SK-N-SH (cell line): ENCODE measurements at regions not wholly inside any gene's neighbourhood (a gene's known extent, or its start where the extent isn't known, plus 50 kb on each side); places are given as distances from the start of the nearest gene placed in this dataset.

Source experiments
- JUND ChIP-seq: IDR thresholded peaks from 2 replicates; pipeline ENCODE4 v1.4.0; 2012
- MEF2A ChIP-seq: IDR thresholded peaks from 2 replicates; pipeline ENCODE4 v1.4.0; 2012; ENCODE audit warnings: low read depth, borderline replicate concordance
- MXI1 ChIP-seq: IDR thresholded peaks from 2 replicates; pipeline ENCODE4 v1.6.1; 2012; ENCODE audit warnings: mild to moderate bottlenecking, low read depth, low read length, improper control_type of control experiment
- TAF1 ChIP-seq: IDR thresholded peaks from 2 replicates; pipeline ENCODE4 v1.6.1; 2012; ENCODE audit warnings: low read depth, mild to moderate bottlenecking, low read length, moderate library complexity, borderline replicate concordance
- TEAD4 ChIP-seq: IDR thresholded peaks from 2 replicates; pipeline ENCODE4 v1.4.0; 2012; ENCODE audit warnings: mild to moderate bottlenecking, borderline replicate concordance; ENCODE audit not compliant: insufficient read depth
- YY1 ChIP-seq: IDR thresholded peaks from 2 replicates; pipeline ENCODE4 v1.4.0; 2012; ENCODE audit warnings: low read depth, mild to moderate bottlenecking
- TF ChIP-seq, protein P1 (sequence below): fragments of 200-600 bp; sonication (generic); IDR thresholded peaks from 2 replicates; pipeline ENCODE4 v1.6.1; 2017; ENCODE audit warnings: antibody characterized with exemption, mild to moderate bottlenecking, moderate library complexity
- TF ChIP-seq, protein P2 (sequence below): IDR thresholded peaks from 2 replicates; pipeline ENCODE4 v1.4.0; 2012; ENCODE audit warnings: low read depth, borderline replicate concordance
- TF ChIP-seq, protein P3 (sequence below): IDR thresholded peaks from 2 replicates; pipeline ENCODE4 v1.6.1; 2012; ENCODE audit warnings: mild to moderate bottlenecking, low read depth, low read length, moderate library complexity

DNA sequence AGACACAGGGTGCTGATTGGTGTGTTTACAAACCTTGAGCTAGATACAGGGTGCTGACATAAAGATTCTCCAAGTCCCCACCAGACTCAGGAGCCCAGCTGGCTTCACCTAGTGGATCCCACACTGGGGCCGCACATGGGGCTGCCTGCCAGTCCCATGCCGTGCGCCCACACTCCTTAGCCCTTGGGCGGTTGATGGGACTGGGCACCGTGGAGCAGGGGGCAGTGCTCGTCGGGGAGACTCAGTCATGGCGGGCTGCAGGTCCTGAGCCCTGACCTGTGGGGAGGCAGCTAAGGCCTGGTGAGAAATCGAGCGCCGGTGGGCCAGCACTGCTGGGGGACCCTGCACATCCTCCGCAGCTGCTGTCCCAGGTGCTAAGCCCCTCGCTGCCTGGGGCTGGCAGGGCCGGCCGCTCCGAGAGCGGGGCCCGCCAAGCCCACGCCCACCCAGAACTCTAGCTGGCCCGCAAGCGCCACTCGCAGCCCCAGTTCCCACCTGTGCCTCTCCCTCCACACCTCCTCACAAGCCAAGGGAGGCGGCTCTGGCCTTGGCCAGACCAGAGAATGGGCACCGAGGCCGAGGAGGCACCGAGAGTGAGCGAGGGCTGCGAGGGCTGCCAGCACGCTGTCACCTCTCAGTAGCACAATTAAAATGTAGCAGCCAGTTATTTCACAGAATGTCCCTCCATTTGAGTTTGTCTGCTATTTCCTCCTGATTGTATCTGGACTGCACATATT is 76.1 kb upstream of the PNPLA4 start:
- TF ChIP-seq, protein P1, sequence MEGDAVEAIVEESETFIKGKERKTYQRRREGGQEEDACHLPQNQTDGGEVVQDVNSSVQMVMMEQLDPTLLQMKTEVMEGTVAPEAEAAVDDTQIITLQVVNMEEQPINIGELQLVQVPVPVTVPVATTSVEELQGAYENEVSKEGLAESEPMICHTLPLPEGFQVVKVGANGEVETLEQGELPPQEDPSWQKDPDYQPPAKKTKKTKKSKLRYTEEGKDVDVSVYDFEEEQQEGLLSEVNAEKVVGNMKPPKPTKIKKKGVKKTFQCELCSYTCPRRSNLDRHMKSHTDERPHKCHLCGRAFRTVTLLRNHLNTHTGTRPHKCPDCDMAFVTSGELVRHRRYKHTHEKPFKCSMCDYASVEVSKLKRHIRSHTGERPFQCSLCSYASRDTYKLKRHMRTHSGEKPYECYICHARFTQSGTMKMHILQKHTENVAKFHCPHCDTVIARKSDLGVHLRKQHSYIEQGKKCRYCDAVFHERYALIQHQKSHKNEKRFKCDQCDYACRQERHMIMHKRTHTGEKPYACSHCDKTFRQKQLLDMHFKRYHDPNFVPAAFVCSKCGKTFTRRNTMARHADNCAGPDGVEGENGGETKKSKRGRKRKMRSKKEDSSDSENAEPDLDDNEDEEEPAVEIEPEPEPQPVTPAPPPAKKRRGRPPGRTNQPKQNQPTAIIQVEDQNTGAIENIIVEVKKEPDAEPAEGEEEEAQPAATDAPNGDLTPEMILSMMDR = no peak
- TF ChIP-seq JUND (no peak), MEF2A (no peak), TAF1 (no peak), YY1 (no peak), TEAD4 (no peak), MXI1 (no peak)
- TF ChIP-seq, protein P2, sequence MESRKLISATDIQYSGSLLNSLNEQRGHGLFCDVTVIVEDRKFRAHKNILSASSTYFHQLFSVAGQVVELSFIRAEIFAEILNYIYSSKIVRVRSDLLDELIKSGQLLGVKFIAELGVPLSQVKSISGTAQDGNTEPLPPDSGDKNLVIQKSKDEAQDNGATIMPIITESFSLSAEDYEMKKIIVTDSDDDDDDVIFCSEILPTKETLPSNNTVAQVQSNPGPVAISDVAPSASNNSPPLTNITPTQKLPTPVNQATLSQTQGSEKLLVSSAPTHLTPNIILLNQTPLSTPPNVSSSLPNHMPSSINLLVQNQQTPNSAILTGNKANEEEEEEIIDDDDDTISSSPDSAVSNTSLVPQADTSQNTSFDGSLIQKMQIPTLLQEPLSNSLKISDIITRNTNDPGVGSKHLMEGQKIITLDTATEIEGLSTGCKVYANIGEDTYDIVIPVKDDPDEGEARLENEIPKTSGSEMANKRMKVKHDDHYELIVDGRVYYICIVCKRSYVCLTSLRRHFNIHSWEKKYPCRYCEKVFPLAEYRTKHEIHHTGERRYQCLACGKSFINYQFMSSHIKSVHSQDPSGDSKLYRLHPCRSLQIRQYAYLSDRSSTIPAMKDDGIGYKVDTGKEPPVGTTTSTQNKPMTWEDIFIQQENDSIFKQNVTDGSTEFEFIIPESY = no peak
- TF ChIP-seq, protein P3, sequence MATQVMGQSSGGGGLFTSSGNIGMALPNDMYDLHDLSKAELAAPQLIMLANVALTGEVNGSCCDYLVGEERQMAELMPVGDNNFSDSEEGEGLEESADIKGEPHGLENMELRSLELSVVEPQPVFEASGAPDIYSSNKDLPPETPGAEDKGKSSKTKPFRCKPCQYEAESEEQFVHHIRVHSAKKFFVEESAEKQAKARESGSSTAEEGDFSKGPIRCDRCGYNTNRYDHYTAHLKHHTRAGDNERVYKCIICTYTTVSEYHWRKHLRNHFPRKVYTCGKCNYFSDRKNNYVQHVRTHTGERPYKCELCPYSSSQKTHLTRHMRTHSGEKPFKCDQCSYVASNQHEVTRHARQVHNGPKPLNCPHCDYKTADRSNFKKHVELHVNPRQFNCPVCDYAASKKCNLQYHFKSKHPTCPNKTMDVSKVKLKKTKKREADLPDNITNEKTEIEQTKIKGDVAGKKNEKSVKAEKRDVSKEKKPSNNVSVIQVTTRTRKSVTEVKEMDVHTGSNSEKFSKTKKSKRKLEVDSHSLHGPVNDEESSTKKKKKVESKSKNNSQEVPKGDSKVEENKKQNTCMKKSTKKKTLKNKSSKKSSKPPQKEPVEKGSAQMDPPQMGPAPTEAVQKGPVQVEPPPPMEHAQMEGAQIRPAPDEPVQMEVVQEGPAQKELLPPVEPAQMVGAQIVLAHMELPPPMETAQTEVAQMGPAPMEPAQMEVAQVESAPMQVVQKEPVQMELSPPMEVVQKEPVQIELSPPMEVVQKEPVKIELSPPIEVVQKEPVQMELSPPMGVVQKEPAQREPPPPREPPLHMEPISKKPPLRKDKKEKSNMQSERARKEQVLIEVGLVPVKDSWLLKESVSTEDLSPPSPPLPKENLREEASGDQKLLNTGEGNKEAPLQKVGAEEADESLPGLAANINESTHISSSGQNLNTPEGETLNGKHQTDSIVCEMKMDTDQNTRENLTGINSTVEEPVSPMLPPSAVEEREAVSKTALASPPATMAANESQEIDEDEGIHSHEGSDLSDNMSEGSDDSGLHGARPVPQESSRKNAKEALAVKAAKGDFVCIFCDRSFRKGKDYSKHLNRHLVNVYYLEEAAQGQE = no peak
